ENCODE measurements at regions not wholly inside any gene's neighbourhood (a gene's known extent, or its start where the extent isn't known, plus 50 kb on each side); places are given as distances from the start of the nearest gene placed in this dataset.
A peak's percentile ranks its signal among the peaks of the same experiment; 100 is the strongest.
"Not testable (repeated sequence)": the region's sequence is repeated elsewhere in the genome, so short reads cannot be mapped to it uniquely, and the experiment has no call there.

DNA sequence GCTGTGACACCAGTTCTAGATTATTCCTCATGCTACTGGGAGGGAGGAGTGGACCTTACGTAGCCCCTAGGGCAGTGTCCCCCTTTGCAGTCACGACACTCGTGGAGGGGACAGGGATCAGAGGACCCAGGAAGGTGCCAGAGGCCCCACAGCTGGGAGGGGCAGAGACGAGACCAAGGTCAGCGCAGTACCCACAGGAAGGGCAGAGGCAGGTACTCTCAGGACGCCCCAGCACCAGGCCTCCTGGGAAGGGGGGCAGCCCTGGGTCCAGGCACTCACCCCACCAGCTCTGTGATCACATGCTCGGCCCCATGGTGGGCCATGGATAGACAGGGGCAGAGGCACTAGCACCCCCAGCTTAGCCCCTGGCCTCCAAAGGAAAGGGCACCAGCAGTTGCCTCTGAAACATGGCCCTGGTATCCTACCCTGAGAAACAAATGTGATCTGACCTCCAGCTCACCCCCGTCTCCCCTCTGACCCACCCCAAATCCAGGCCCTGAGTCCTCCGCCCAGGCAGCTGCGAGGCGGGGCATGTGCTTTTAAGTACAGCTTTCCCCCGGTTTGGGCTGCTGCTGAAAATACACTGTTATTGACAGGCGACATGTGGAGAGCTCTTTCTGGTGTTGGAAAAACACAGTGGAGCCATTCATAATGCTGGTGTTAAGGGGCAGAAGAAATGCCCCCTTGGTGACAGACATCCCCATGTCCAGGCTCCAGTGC lies 361.9 kb downstream of the C16orf95 start:
- no peak overlapping the region for H3K27ac ChIP-seq (ENCODE audit: low read depth, low read length, severe bottlenecking)
- peaks cover 33% of the 10 kb centered on the region for H3K4me1 ChIP-seq (ENCODE audit: control insufficient read depth, insufficient read depth, low read length, poor library complexity, severe bottlenecking)
- no peak overlapping the region for H3K4me3 ChIP-seq (ENCODE audit: extremely low read depth, insufficient read depth, low read length, poor library complexity, severe bottlenecking)
- H3K9me3 ChIP-seq (ENCODE audit: control insufficient read depth, low read length), result no peaks in the 10 kb centered on the region
- WGBS, 2 experiments (ENCODE audit: insufficient coverage in 2 of 2), result 93 to 96% methylated on average over 6 to 13 of the region's 13 CpGs
- no peaks in the 10 kb centered on the region for H3K36me3 ChIP-seq (ENCODE audit: control insufficient read depth, insufficient read depth, low read length)

- Histone ChIP-seq H3K4me3 (ENCODE audit: extremely low read depth, insufficient read depth, low read length, poor library complexity, severe bottlenecking) (no peak overlapping the region), H3K27ac (ENCODE audit: low read depth, low read length, severe bottlenecking) (no peak overlapping the region), H3K9me3 (ENCODE audit: control insufficient read depth, low read length) (no peaks in the 10 kb centered on the region), H3K4me1 (ENCODE audit: control insufficient read depth, insufficient read depth, low read length, poor library complexity, severe bottlenecking) (peaks cover 33% of the 10 kb centered on the region), H3K36me3 (ENCODE audit: control insufficient read depth, insufficient read depth, low read length) (no peaks in the 10 kb centered on the region)
- WGBS, 2 experiments (ENCODE audit: insufficient coverage in 2 of 2), result 87 to 96% methylated on average over 15 of the region's 15 CpGs
Observed at GRCh38 chr16:86956437-86956836, 360.8 kb downstream of the C16orf95 start.

DNA sequence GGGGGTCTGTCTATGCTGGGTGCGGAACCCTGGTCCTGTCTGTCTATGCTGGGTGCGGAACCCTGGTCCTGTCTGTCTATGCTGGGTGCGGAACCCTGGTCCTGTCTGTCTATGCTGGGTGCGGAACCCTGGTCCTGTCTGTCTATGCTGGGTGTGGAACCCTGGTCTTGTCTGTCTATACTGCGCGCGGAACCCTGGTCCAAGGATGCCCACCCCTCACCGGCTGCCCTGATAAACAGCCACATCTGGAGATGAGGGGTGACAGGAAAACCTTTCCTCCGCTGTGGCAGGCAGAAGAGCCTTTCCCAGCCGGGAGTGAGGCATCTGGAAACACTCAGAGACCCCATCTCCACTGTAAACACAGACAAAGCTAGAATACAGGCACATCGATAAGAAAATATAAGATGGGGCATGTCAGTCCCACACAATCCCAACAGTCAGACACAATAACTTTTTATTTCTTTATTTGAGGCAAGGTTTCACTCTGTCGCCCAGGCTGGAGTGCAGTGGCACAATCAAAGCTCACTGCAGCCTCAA lies 359.5 kb downstream of the C16orf95 start:
- H3K4me3 ChIP-seq (ENCODE audit: extremely low read depth, insufficient read depth, low read length, poor library complexity, severe bottlenecking); H3K9me3 ChIP-seq (ENCODE audit: control insufficient read depth, low read length); H3K36me3 ChIP-seq (ENCODE audit: control insufficient read depth, insufficient read depth, low read length); H3K27ac ChIP-seq (ENCODE audit: low read depth, low read length, severe bottlenecking): not testable (repeated sequence)
- 94 to 95% methylated on average over 9 to 11 of the region's 12 CpGs for WGBS, 2 experiments (ENCODE audit: insufficient coverage in 2 of 2)
- H3K4me1 ChIP-seq (ENCODE audit: control insufficient read depth, insufficient read depth, low read length, poor library complexity, severe bottlenecking), result peaks cover 25% of the 10 kb centered on the region

DNA sequence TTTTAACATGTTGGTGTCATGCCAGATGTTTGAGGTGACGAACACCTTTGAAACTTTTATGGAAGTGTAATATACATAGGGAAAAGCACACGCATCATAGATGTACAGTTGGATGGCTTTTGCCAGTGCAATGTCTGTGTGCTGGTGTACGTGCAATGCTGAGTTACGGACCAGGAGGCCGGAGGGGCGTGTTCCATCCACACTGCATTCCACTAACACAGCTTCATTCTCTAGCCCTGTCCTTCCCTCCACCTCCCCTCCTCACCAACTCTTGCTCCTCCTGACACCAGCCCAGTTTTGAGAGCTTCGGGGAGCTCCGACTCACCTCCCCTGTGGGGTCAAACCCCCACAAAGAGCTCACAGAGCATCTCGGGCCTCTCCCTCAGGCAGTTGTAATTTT lies 358.8 kb downstream of the C16orf95 start:
- Histone ChIP-seq H3K4me1 (ENCODE audit: control insufficient read depth, insufficient read depth, low read length, poor library complexity, severe bottlenecking) (peaks cover 18% of the 10 kb centered on the region), H3K4me3 (ENCODE audit: extremely low read depth, insufficient read depth, low read length, poor library complexity, severe bottlenecking) (no peak overlapping the region), H3K36me3 (ENCODE audit: control insufficient read depth, insufficient read depth, low read length) (no peaks in the 10 kb centered on the region), H3K9me3 (ENCODE audit: control insufficient read depth, low read length) (no peaks in the 10 kb centered on the region), H3K27ac (ENCODE audit: low read depth, low read length, severe bottlenecking) (peak overlapping the region; percentile 58)
- WGBS, 2 experiments (ENCODE audit: insufficient coverage in 2 of 2), result 91 to 93% methylated on average over 6 to 8 of the region's 9 CpGs

GRCh38 chr16:86959091-86959651 lies 358.0 kb downstream of the C16orf95 start:
- WGBS, 2 experiments (ENCODE audit: insufficient coverage in 2 of 2), result 72 to 84% methylated on average over 10 to 15 of the region's 20 CpGs
- Histone ChIP-seq H3K36me3 (ENCODE audit: control insufficient read depth, insufficient read depth, low read length) (no peaks in the 10 kb centered on the region), H3K4me1 (ENCODE audit: control insufficient read depth, insufficient read depth, low read length, poor library complexity, severe bottlenecking) (peaks cover 11% of the 10 kb centered on the region), H3K9me3 (ENCODE audit: control insufficient read depth, low read length) (no peaks in the 10 kb centered on the region), H3K27ac (ENCODE audit: low read depth, low read length, severe bottlenecking) (peak overlapping the region; percentile 58), H3K4me3 (ENCODE audit: extremely low read depth, insufficient read depth, low read length, poor library complexity, severe bottlenecking) (no peak overlapping the region)

DNA sequence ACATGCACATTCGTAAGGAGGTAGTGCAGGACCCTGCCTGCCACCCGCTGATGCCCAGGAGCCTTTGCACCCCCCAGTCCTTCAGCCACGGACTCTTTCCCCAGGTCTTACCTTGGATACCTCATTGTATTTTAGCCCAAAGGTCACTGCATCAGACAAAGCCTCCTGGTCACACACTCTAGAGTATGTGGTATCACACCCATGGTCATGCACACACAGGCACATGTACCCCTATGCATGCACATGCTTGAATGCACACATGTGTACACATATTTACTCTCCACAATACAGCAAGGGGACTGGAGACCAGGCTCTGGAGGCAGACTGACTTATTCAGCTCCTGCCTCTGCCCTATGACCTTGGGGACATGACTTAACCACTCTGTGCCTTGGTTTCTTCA lies 357.5 kb downstream of the C16orf95 start:
- Histone ChIP-seq H3K36me3 (ENCODE audit: control insufficient read depth, insufficient read depth, low read length) (no peaks in the 10 kb centered on the region), H3K27ac (ENCODE audit: low read depth, low read length, severe bottlenecking) (no peak overlapping the region), H3K4me3 (ENCODE audit: extremely low read depth, insufficient read depth, low read length, poor library complexity, severe bottlenecking) (no peak overlapping the region), H3K4me1 (ENCODE audit: control insufficient read depth, insufficient read depth, low read length, poor library complexity, severe bottlenecking) (peaks cover 7% of the 10 kb centered on the region), H3K9me3 (ENCODE audit: control insufficient read depth, low read length) (no peaks in the 10 kb centered on the region)
- 93% methylated on average over 3 of the region's 3 CpGs for WGBS, 2 experiments (ENCODE audit: insufficient coverage in 2 of 2)

DNA sequence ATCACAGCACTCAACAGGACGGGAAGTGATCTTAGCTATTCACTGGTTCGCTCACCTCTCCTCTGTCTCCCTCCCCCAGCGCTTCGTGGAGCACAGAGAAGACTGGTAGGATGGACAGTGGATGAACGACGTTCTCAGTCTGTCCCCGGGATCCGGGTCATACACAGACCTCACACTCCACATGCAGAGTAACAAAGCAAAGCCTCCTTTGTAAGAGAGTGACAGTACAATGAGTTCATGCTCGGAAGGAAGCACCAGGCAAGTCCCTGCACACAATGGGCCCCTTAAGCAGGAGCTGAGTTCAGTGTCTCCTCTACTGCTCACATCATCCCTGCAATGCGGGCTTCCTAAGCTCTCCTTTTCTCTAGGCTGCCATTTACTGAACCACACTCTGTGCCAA lies 356.9 kb downstream of the C16orf95 start:
- Histone ChIP-seq H3K27ac (ENCODE audit: low read depth, low read length, severe bottlenecking) (no peak overlapping the region), H3K9me3 (ENCODE audit: control insufficient read depth, low read length) (no peaks in the 10 kb centered on the region), H3K36me3 (ENCODE audit: control insufficient read depth, insufficient read depth, low read length) (no peaks in the 10 kb centered on the region), H3K4me1 (ENCODE audit: control insufficient read depth, insufficient read depth, low read length, poor library complexity, severe bottlenecking) (peaks cover 7% of the 10 kb centered on the region), H3K4me3 (ENCODE audit: extremely low read depth, insufficient read depth, low read length, poor library complexity, severe bottlenecking) (no peak overlapping the region)
- 49 to 87% methylated on average over 2 to 4 of the region's 10 CpGs for WGBS, 2 experiments (ENCODE audit: insufficient coverage in 2 of 2)

DNA sequence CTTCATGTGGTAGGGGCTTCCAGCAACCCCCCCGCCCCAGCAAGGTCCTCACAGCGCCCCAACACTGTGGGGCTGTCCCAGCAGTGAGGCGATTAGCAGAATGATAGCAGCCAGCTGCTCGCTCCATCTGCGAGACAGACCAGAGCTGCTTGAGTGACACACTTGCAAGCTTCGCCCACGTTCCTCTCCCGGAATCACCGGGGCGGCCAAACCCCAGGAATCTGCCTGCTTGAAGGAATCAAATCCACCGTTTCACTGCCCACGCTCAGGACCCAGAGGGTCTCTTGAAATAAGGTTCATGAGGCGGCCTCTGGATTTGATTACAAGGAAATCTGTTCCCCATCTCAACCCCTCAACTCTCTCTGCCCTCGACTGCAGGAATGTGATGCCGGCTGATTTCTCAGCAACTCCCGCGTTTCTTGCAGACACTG lies 356.0 kb downstream of the C16orf95 start:
- Histone ChIP-seq H3K27ac (ENCODE audit: low read depth, low read length, severe bottlenecking) (no peak overlapping the region), H3K4me3 (ENCODE audit: extremely low read depth, insufficient read depth, low read length, poor library complexity, severe bottlenecking) (no peak overlapping the region), H3K9me3 (ENCODE audit: control insufficient read depth, low read length) (no peaks in the 10 kb centered on the region), H3K36me3 (ENCODE audit: control insufficient read depth, insufficient read depth, low read length) (no peaks in the 10 kb centered on the region), H3K4me1 (ENCODE audit: control insufficient read depth, insufficient read depth, low read length, poor library complexity, severe bottlenecking) (peaks cover 7% of the 10 kb centered on the region)
- 91 to 94% methylated on average over 16 to 17 of the region's 17 CpGs for WGBS, 2 experiments (ENCODE audit: insufficient coverage in 2 of 2)

GRCh38 chr16:86962259-86962658 lies 354.9 kb downstream of the C16orf95 start:
- H3K4me3 ChIP-seq (ENCODE audit: extremely low read depth, insufficient read depth, low read length, poor library complexity, severe bottlenecking), result no peak overlapping the region
- no peaks in the 10 kb centered on the region for H3K36me3 ChIP-seq (ENCODE audit: control insufficient read depth, insufficient read depth, low read length)
- H3K27ac ChIP-seq (ENCODE audit: low read depth, low read length, severe bottlenecking), result no peak overlapping the region
- WGBS, 2 experiments (ENCODE audit: insufficient coverage in 2 of 2), result 86 to 89% methylated on average over 7 of the region's 7 CpGs
- no peaks in the 10 kb centered on the region for H3K9me3 ChIP-seq (ENCODE audit: control insufficient read depth, low read length)
- peaks cover 7% of the 10 kb centered on the region for H3K4me1 ChIP-seq (ENCODE audit: control insufficient read depth, insufficient read depth, low read length, poor library complexity, severe bottlenecking)

GRCh38 chr16:86962913-86963312 lies 354.3 kb downstream of the C16orf95 start:
- H3K4me3 ChIP-seq (ENCODE audit: extremely low read depth, insufficient read depth, low read length, poor library complexity, severe bottlenecking), result no peak overlapping the region
- H3K27ac ChIP-seq (ENCODE audit: low read depth, low read length, severe bottlenecking), result no peak overlapping the region
- H3K4me1 ChIP-seq (ENCODE audit: control insufficient read depth, insufficient read depth, low read length, poor library complexity, severe bottlenecking), result peaks cover 7% of the 10 kb centered on the region
- H3K9me3 ChIP-seq (ENCODE audit: control insufficient read depth, low read length), result no peaks in the 10 kb centered on the region
- no peaks in the 10 kb centered on the region for H3K36me3 ChIP-seq (ENCODE audit: control insufficient read depth, insufficient read depth, low read length)
- WGBS, 2 experiments (ENCODE audit: insufficient coverage in 2 of 2), result 93 to 95% methylated on average over 8 to 11 of the region's 11 CpGs
